K562 (cell line): ENCODE measurements at regions not wholly inside any gene's neighbourhood (a gene's known extent, or its start where the extent isn't known, plus 50 kb on each side); places are given as distances from the start of the nearest gene placed in this dataset.

Experiments used
- ATAC-seq: fragments of 200-7000 bp; cut with Tn5 transposase; 3 replicates; pipeline ENCODE4 v1.9.1; 2020; ENCODE audit warnings: moderate library complexity
- BruUV-seq: library from RNA; stranded (reverse); fragments of 400-500 nt; replicated peaks from 2 replicates; lab custom pipeline; 2021; lab: Mats Ljungman, UMichigan
- CTCF ChIA-PET: fragments of 300-600 bp; formaldehyde crosslinking; extraction: SDS; loops from one replicate; lab custom pipeline; 2021; ENCODE audit warnings: low intra/inter-chr PET ratio; lab: Yijun Ruan, JAX
- POLR2A ChIA-PET: fragments of 300-600, 350-650 bp; sonication (Branson Sonifier 250); formaldehyde crosslinking; extraction: SDS; loops from one replicate; lab custom pipeline; 2021; ENCODE audit warnings: antibody characterized with exemption, inconsistent platforms; lab: Yijun Ruan, JAX
- DNase-seq, 4 experiments: peaks; one replicate each; pipeline versions ENCODE4 v3.0.0 to v3.0.0-alpha.2; 2011 to 2018; ENCODE audit warnings: low spot score in 3 of 4, mixed read lengths in 3 of 4; ENCODE audit errors: extremely low read depth in 1 of 4
- FAIRE-seq: peaks from 2 replicates; lab custom pipeline; 2011; peaks lifted over from hg19 to GRCh38; lab: Jason Lieb, UNC
- H2AFZ ChIP-seq: 2 replicates; pipeline ENCODE4 v1.6.0; 2011; ENCODE audit warnings: low read depth, low read length, control low read depth, inconsistent platforms
- H3K27ac ChIP-seq: fragments of 200-600 bp; 3 replicates; pipeline ENCODE4 v1.8.0; 2011; ENCODE audit warnings: low read depth, mild to moderate bottlenecking, control low read depth, inconsistent platforms, low read length, moderate library complexity, mixed read lengths; ENCODE audit errors: extremely low read depth
- H3K27me3 ChIP-seq, 2 experiments: fragments of 300-600 bp in 1 of 2; 2 replicates in 1 of 2; 3 replicates in 1 of 2; pipeline versions ENCODE4 v1.6.0 to v1.8.0; 2011; ENCODE audit warnings: inconsistent platforms in 2 of 2, low read length in 2 of 2, mild to moderate bottlenecking in 1 of 2, mixed read lengths in 1 of 2, moderate library complexity in 1 of 2; ENCODE audit not compliant: control insufficient read depth in 2 of 2, insufficient read depth in 2 of 2
- H3K36me3 ChIP-seq: fragments of 300-600 bp; 3 replicates; pipeline ENCODE4 v1.8.0; 2011; ENCODE audit warnings: mild to moderate bottlenecking, low read length, inconsistent platforms; ENCODE audit not compliant: control insufficient read depth, insufficient read depth
- H3K4me1 ChIP-seq, 2 experiments: fragments of 200-600 bp in 1 of 2; replicated peaks in 1 of 2; 2 replicates in 1 of 2; 3 replicates in 1 of 2; pipeline versions ENCODE4 v1.5.1 to v1.8.0; 2011; ENCODE audit warnings: inconsistent platforms in 2 of 2, low read length in 2 of 2, mild to moderate bottlenecking in 1 of 2, mixed read lengths in 1 of 2, moderate library complexity in 1 of 2; ENCODE audit not compliant: control insufficient read depth in 2 of 2, insufficient read depth in 2 of 2
- H3K4me2 ChIP-seq: 2 replicates; pipeline ENCODE4 v1.6.1; 2011; ENCODE audit warnings: low read length, control low read depth, inconsistent platforms, mixed read lengths; ENCODE audit not compliant: insufficient read depth
- H3K4me3 ChIP-seq: fragments of 200-600 bp; sonication (generic), shearing (Covaris generic); 2 replicates; pipeline ENCODE4 v1.5.1; 2016; ENCODE audit warnings: control low read depth, inconsistent platforms
- H3K79me2 ChIP-seq: fragments of 200-600 bp; 3 replicates; pipeline ENCODE4 v1.8.0; 2011; ENCODE audit warnings: low read length, inconsistent platforms; ENCODE audit not compliant: control insufficient read depth, insufficient read depth
- H3K9ac ChIP-seq, 2 experiments: 2 replicates each; pipeline versions ENCODE4 v1.6.0 to v1.6.1; 2011; ENCODE audit warnings: low read depth in 2 of 2, low read length in 2 of 2, control low read depth in 1 of 2, inconsistent platforms in 1 of 2, mild to moderate bottlenecking in 1 of 2, mixed read lengths in 1 of 2; ENCODE audit not compliant: insufficient read depth in 1 of 2
- H3K9me1 ChIP-seq: one replicate; pipeline ENCODE4 v1.6.0; 2011; ENCODE audit warnings: inconsistent platforms, mild to moderate bottlenecking, low read length, moderate library complexity; ENCODE audit not compliant: control insufficient read depth, insufficient read depth
- H3K9me3 ChIP-seq: replicated peaks from 2 replicates; pipeline ENCODE4 v1.5.1; 2011; ENCODE audit warnings: low read depth, low read length, inconsistent platforms; ENCODE audit not compliant: control insufficient read depth, insufficient read depth
- H4K20me1 ChIP-seq: replicated peaks from 2 replicates; pipeline ENCODE4 v1.6.1; 2011; ENCODE audit warnings: low read length, inconsistent platforms, mixed read lengths; ENCODE audit not compliant: control insufficient read depth, insufficient read depth
- GABPB2 ChIP-seq: fragments of 250-450 bp; sonication (Bioruptor Pico); conservative IDR thresholded peaks from 2 replicates; pipeline ENCODE4 v1.5.1; 2021; ENCODE audit warnings: mild to moderate bottlenecking
- HDGF ChIP-seq: fragments of 450-650 bp; IDR thresholded peaks from 2 replicates; pipeline ENCODE4 v1.6.1; 2016
- HNRNPH1 ChIP-seq: fragments of 200-400 bp; formaldehyde crosslinking; optimal IDR thresholded peaks from 2 replicates; pipeline ENCODE3; 2017; ENCODE audit warnings: low read depth, mild to moderate bottlenecking, low read length, moderate library complexity
- KAT8 ChIP-seq: fragments of 450-650 bp; IDR thresholded peaks from 2 replicates; pipeline ENCODE4 v1.6.1; 2016; ENCODE audit warnings: low read depth, mild to moderate bottlenecking
- TSC22D4 ChIP-seq: fragments of 450-650 bp; IDR thresholded peaks from 2 replicates; pipeline ENCODE4 v1.6.1; 2016; ENCODE audit warnings: missing genetic modification characterization, missing biosample characterization, control low read depth
- U2AF1 ChIP-seq: fragments of 200-400 bp; formaldehyde crosslinking; optimal IDR thresholded peaks from 2 replicates; pipeline ENCODE3; 2017; ENCODE audit warnings: mild to moderate bottlenecking, low read depth, low read length, moderate library complexity
- ZNF431 ChIP-seq: sonication (generic); formaldehyde crosslinking; IDR thresholded peaks from 2 replicates; pipeline ENCODE4 v1.8.0; 2022; ENCODE audit warnings: mild to moderate bottlenecking, missing genetic modification reagents
- ZNF668 ChIP-seq: fragments of 250-450 bp; sonication (Bioruptor Pico); IDR thresholded peaks from 2 replicates; pipeline ENCODE4 v1.8.0; 2022; ENCODE audit warnings: mild to moderate bottlenecking, inconsistent platforms
- ZNF696 ChIP-seq: fragments of 250-450 bp; sonication (Bioruptor Pico); conservative IDR thresholded peaks from 2 replicates; pipeline ENCODE4 v1.4.0; 2020; ENCODE audit warnings: mild to moderate bottlenecking, moderate library complexity
- WGBS: fragments of 100-300 bp; shearing (Covaris generic); methylation state at CpG from one replicate; pipeline ENCODE4 v1.1.6; 2016; ENCODE audit warnings: low coverage, mixed read lengths; ENCODE audit not compliant: insufficient coverage; ENCODE audit errors: missing lambda C conversion rate; 5-methylcytosine and 5-hydroxymethylcytosine counted together
- in situ Hi-C: fragments of 300-500 bp; cut with MboI; formaldehyde crosslinking; loops from 4 replicates; pipeline ENCODE4 v1.15.0; 2018; ENCODE audit warnings: inconsistent platforms, mixed read lengths
- intact Hi-C: fragments of 100-400 bp; cut with micrococcal nuclease; formaldehyde crosslinking; loops from 2 replicates; pipeline ENCODE4 v1.14.2; 2022
- TF ChIP-seq, protein P1 (sequence below): fragments of 250-450 bp; sonication (Bioruptor Pico); IDR thresholded peaks from 2 replicates; pipeline ENCODE4 v1.4.0; 2020

DNA sequence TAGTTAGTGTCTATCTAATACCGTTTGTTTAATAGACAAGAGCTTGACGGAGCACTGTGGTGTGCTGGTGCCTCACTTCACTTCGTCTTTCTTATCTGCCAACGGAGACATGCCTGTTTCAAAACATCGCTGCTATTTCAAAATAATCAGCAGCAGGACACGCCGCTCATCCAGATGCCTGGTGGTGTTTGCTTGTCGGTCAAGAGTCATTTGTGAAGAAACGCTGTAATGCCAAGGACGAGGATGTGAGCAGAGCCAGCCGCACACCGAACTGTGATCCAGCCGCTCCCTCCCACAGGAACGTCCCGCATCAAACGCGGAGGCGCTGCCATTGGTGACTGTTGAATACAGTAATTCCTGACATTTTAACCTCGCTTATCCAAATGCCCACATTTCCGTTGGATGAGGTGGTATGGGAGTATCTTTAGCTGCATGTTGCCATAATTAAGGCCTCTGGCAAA is 432.4 kb downstream of the FBXO15 start (continued):
- no peak for TF ChIP-seq TSC22D4
- no peak for TF ChIP-seq ZNF668 (CRISPR knock-in tag)
- no peak for TF ChIP-seq HDGF

DNA sequence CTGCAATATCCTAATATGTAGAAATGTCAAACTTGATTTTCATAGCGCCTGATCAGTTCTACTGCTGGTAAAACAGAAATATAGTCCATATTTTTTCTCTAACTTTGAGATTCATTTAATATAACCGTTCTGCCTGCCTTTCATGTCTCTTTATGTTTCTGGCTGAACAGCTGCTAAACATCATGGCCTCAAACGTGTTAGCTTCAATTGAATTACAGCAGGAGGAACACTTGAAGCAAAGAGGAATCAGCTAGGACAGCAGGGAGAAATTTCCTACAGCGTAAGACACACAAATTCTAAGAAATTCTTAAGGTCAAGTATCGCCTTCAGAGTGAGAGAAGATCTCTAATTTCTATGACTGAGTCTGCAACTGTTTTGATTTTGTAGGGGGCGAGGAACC is 433.2 kb downstream of the FBXO15 start:
- in situ Hi-C loops (no loop called here), intact Hi-C loops (no loop called here)
- no peaks in the 10 kb centered on the region for H3K27me3 ChIP-seq
- no peaks in the 10 kb centered on the region for H3K4me1 ChIP-seq
- ChIA-PET POLR2A (no interaction called here), CTCF (no interaction called here)
- 3% methylated on average over 6 of the region's 6 CpGs for WGBS
- H3K9me1 ChIP-seq: no peaks in the 10 kb centered on the region
- no peak overlapping the region for H3K4me2 ChIP-seq
- DNase-seq (no peak), ATAC-seq (no peak), FAIRE-seq (no peak)
- H2AFZ ChIP-seq: no peak overlapping the region
- H3K36me3 ChIP-seq: no peaks in the 10 kb centered on the region
- H4K20me1 ChIP-seq: no peaks in the 10 kb centered on the region
- no peak overlapping the region for H3K4me3 ChIP-seq
- BruUV-seq: no TSS peak
- no peak overlapping the region for H3K27ac ChIP-seq
- H3K79me2 ChIP-seq: no peaks in the 10 kb centered on the region
- no peak overlapping the region for H3K9ac ChIP-seq
- TF ChIP-seq U2AF1 (no peak), HNRNPH1 (no peak)
- H3K9me3 ChIP-seq: no peaks in the 10 kb centered on the region

DNA sequence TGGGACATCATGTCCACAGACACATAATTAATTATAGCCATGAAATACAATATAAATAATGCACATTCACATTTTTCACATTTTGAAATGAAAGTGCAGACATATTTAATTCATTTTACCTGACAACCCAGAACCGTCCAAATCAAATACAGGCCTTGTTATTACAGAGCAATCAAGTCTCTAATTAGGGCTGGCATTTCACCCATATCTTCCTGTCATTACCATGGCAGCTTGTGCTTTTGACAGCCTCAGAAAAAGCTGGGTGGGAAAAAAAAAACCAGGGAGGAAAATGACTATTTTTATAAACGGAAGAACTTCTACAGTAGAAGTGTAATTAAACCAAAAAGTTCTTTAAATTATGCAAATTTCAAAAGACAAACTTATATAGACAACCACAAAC is 436.4 kb downstream of the FBXO15 start:
- H3K9ac ChIP-seq: no peak overlapping the region
- ChIA-PET CTCF (no interaction called here), POLR2A (no interaction called here)
- in situ Hi-C loops: no loop called here
- no peak overlapping the region for H3K4me3 ChIP-seq
- no peak overlapping the region for H3K27ac ChIP-seq
- no peaks in the 10 kb centered on the region for H3K4me1 ChIP-seq
- H3K79me2 ChIP-seq: no peaks in the 10 kb centered on the region
- H2AFZ ChIP-seq: no peak overlapping the region
- H3K27me3 ChIP-seq: no peaks in the 10 kb centered on the region
- no TSS peak for BruUV-seq
- DNase-seq: no peak
- no peaks in the 10 kb centered on the region for H3K9me3 ChIP-seq
- WGBS: 0% methylated on average over 2 of the region's 2 CpGs
- intact Hi-C loops: no loop called here
- H3K4me2 ChIP-seq: no peak overlapping the region
- no peak for ATAC-seq
- no peaks in the 10 kb centered on the region for H3K9me1 ChIP-seq
- H3K36me3 ChIP-seq: no peaks in the 10 kb centered on the region
- FAIRE-seq: no peak
- no peaks in the 10 kb centered on the region for H4K20me1 ChIP-seq
- TF ChIP-seq ZNF696: no peak
- TF ChIP-seq, protein P1, sequence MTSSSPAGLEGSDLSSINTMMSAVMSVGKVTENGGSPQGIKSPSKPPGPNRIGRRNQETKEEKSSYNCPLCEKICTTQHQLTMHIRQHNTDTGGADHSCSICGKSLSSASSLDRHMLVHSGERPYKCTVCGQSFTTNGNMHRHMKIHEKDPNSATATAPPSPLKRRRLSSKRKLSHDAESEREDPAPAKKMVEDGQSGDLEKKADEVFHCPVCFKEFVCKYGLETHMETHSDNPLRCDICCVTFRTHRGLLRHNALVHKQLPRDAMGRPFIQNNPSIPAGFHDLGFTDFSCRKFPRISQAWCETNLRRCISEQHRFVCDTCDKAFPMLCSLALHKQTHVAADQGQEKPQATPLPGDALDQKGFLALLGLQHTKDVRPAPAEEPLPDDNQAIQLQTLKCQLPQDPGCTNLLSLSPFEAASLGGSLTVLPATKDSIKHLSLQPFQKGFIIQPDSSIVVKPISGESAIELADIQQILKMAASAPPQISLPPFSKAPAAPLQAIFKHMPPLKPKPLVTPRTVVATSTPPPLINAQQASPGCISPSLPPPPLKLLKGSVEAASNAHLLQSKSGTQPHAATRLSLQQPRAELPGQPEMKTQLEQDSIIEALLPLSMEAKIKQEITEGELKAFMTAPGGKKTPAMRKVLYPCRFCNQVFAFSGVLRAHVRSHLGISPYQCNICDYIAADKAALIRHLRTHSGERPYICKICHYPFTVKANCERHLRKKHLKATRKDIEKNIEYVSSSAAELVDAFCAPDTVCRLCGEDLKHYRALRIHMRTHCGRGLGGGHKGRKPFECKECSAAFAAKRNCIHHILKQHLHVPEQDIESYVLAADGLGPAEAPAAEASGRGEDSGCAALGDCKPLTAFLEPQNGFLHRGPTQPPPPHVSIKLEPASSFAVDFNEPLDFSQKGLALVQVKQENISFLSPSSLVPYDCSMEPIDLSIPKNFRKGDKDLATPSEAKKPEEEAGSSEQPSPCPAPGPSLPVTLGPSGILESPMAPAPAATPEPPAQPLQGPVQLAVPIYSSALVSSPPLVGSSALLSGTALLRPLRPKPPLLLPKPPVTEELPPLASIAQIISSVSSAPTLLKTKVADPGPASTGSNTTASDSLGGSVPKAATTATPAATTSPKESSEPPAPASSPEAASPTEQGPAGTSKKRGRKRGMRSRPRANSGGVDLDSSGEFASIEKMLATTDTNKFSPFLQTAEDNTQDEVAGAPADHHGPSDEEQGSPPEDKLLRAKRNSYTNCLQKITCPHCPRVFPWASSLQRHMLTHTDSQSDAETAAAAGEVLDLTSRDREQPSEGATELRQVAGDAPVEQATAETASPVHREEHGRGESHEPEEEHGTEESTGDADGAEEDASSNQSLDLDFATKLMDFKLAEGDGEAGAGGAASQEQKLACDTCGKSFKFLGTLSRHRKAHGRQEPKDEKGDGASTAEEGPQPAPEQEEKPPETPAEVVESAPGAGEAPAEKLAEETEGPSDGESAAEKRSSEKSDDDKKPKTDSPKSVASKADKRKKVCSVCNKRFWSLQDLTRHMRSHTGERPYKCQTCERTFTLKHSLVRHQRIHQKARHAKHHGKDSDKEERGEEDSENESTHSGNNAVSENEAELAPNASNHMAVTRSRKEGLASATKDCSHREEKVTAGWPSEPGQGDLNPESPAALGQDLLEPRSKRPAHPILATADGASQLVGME (CRISPR knock-in tag): no peak
- TF ChIP-seq KAT8: no peak
- TF ChIP-seq ZNF431: no peak
- no peak for TF ChIP-seq GABPB2
